ENCODE measurements at regions not wholly inside any gene's neighbourhood (a gene's known extent, or its start where the extent isn't known, plus 50 kb on each side); places are given as distances from the start of the nearest gene placed in this dataset.
"Not testable (repeated sequence)": the region's sequence is repeated elsewhere in the genome, so short reads cannot be mapped to it uniquely, and the experiment has no call there.

DNA sequence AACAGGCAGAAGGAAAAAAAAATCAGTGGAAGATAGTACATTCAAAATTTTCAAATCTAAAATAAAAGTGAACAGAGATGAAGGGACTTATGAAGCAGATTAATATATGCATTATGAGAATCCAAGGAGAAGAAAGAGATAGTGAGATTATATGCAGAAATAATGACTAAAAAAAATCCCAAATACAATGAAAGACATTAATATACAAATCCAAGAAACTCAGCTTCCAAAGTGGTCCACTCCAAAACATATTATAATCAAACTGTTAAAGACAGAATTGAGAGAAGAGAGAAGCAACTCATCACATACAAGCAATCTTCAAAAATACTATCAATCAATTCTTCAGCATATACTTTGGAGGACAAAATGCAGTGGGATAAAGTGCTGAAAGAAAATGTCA is 73.5 kb upstream of the CARMIL1 start:
- TF ChIP-seq, protein P1, sequence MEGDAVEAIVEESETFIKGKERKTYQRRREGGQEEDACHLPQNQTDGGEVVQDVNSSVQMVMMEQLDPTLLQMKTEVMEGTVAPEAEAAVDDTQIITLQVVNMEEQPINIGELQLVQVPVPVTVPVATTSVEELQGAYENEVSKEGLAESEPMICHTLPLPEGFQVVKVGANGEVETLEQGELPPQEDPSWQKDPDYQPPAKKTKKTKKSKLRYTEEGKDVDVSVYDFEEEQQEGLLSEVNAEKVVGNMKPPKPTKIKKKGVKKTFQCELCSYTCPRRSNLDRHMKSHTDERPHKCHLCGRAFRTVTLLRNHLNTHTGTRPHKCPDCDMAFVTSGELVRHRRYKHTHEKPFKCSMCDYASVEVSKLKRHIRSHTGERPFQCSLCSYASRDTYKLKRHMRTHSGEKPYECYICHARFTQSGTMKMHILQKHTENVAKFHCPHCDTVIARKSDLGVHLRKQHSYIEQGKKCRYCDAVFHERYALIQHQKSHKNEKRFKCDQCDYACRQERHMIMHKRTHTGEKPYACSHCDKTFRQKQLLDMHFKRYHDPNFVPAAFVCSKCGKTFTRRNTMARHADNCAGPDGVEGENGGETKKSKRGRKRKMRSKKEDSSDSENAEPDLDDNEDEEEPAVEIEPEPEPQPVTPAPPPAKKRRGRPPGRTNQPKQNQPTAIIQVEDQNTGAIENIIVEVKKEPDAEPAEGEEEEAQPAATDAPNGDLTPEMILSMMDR (IDR thresholded peaks at IDR 0.05): no peak
- no peak overlapping the region for H3K27ac ChIP-seq
- DNase-seq (no peak), ATAC-seq (no peak)
- no peaks in the 10 kb centered on the region for H3K36me3 ChIP-seq (ENCODE audit: insufficient read depth in 1 of 2, low read depth in 1 of 2)
- H3K9me3 ChIP-seq: peaks cover 17% of the 10 kb centered on the region
- no peaks in the 10 kb centered on the region for H3K27me3 ChIP-seq (ENCODE audit: insufficient read depth in 3 of 3, low read length in 2 of 3)
- intact Hi-C loops (cut with DNase I): no loop called here
- H3K4me3 ChIP-seq: no peak overlapping the region
- H3K4me1 ChIP-seq: no peaks in the 10 kb centered on the region

DNA sequence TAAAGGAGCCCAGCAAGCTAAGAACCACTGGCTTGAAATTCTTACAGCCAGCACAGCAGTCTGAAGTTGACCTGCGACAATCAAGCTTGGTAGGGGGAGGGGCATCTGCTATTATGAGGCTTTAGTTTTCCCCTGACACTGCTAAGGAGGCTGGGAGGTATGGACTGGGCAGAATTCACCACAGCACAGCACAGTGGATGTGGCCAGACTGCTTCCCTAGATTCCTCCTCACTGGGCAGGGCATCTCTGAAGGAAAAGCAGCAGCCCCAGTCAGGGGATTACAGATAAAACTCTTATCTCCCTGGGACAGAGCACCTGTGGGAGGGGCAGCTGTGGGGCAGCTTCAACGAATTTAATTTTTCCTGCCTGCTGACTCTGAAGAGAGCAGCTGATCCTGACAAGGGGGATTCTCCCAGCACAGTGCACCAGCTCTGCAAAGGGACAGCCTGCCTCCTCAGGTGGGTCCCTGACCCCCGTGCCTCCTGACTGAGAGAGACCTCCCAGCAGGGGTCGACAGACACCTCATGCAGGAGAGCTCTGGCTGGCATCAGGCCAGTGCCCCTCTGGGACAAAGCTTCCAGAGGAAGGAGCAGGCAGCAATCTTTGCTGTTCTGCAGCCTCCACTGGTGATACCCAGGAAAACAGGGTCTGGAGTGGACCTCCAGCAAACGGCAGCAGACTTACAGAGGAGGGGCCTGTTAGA is 71.6 kb upstream of the CARMIL1 start:
- peaks cover 17% of the 10 kb centered on the region for H3K9me3 ChIP-seq
- intact Hi-C loops (cut with DNase I); H3K27ac ChIP-seq; H3K36me3 ChIP-seq (ENCODE audit: insufficient read depth in 1 of 2, low read depth in 1 of 2); H3K4me3 ChIP-seq; H3K4me1 ChIP-seq; DNase-seq; ATAC-seq; H3K27me3 ChIP-seq (ENCODE audit: insufficient read depth in 3 of 3, low read length in 2 of 3): not testable (repeated sequence)
- WGBS, 3 donors: 28 to 49% (median 44%) methylated on average over 5 of the region's 5 CpGs

DNA sequence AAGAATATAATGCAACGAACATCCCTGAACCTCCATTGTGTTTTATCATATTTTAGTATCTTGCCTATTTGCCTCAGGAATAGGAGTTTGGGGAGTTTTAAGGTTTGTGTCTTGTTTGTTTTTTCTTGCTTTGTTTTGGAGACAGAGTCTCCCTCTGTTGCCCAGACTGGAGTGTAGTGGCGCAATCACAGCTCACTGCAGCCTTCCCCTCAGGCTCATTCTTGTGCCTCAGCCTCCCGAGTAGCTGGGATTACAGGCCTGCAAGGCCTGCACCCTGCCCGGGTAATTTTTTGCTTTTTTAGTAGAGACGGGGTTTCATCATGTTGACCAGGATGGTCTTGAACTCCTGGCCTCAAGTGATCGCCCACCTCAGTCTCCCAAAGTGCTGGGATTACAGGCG is 63.3 kb upstream of the CARMIL1 start:
- WGBS, 3 donors: 94 to 97% (median 96%) methylated on average over 7 of the region's 7 CpGs
- Histone ChIP-seq H3K27ac (no peak overlapping the region), H3K4me3 (no peak overlapping the region), H3K4me1 (no peaks in the 10 kb centered on the region), H3K9me3 (no peaks in the 10 kb centered on the region), H3K27me3 (ENCODE audit: insufficient read depth in 3 of 3, low read length in 2 of 3) (no peaks in the 10 kb centered on the region), H3K36me3 (ENCODE audit: insufficient read depth in 1 of 2, low read depth in 1 of 2) (no peaks in the 10 kb centered on the region)
- intact Hi-C loops (cut with DNase I): no loop called here
- ATAC-seq: no peak
- TF ChIP-seq, protein P1 (IDR thresholded peaks at IDR 0.05): no peak
- no peak for DNase-seq

DNA sequence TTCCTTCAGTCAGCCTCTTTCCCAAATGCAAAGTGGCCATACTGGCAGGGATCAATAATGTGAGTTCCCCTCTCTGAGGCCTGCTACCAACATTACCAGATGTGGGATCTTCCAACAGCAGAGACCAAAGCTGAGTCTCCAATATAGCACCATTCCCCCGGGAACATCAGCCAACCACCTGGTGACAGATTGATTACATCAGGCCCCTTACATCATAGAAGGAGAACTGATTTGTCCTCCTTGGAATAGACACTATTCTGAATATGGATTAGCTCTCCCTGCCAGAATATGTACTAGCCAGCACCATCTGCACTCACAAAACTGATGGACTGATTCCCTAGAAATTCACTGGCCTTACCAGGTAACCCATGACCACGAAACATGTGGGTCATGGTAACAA is 61.9 kb upstream of the CARMIL1 start:
- no peak for ATAC-seq
- Histone ChIP-seq H3K27me3 (ENCODE audit: insufficient read depth in 3 of 3, low read length in 2 of 3) (no peaks in the 10 kb centered on the region), H3K36me3 (ENCODE audit: insufficient read depth in 1 of 2, low read depth in 1 of 2) (no peaks in the 10 kb centered on the region), H3K27ac (no peak overlapping the region), H3K9me3 (no peaks in the 10 kb centered on the region), H3K4me1 (no peaks in the 10 kb centered on the region), H3K4me3 (no peak overlapping the region)
- intact Hi-C loops (cut with DNase I): no loop called here
- no peak for DNase-seq
- TF ChIP-seq, protein P1 (IDR thresholded peaks at IDR 0.05): no peak
- WGBS, 3 donors: 68 to 76% (median 72%) methylated on average over 2 of the region's 2 CpGs

DNA sequence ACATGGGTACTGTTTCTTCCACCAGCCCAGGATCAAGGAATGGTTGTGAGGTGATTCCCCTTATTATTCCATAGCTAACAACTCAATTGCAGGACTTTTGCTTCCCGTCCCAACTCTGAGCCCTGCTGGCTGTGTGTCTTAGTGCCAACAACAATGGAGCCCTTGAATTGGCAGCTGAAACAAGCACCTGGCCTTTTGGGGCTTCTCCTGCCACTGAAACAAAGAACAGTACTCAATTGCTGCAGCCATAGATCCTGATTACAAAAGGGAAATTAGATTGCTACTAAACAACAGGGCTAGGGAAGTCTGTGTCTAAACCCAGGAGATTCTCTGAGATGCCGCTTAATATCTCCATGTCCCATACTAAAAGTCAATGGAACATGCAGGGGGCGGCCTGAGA is 61.3 kb upstream of the CARMIL1 start:
- DNase-seq (no peak), ATAC-seq (no peak)
- 68 to 83% (median 75%) methylated on average over 3 of the region's 3 CpGs for WGBS, 3 donors
- Histone ChIP-seq H3K27me3 (ENCODE audit: insufficient read depth in 3 of 3, low read length in 2 of 3) (no peaks in the 10 kb centered on the region), H3K9me3 (no peaks in the 10 kb centered on the region), H3K27ac (no peak overlapping the region), H3K36me3 (ENCODE audit: insufficient read depth in 1 of 2, low read depth in 1 of 2) (no peaks in the 10 kb centered on the region), H3K4me3 (no peak overlapping the region), H3K4me1 (no peaks in the 10 kb centered on the region)
- intact Hi-C loops (cut with DNase I): no loop called here
- TF ChIP-seq, protein P1 (IDR thresholded peaks at IDR 0.05): no peak
